Activated CD8-positive, alpha-beta memory T cell treated with anti-CD3 and anti-CD28 coated beads for 1 hour (primary cell): ENCODE measurements at regions not wholly inside any gene's neighbourhood (a gene's known extent, or its start where the extent isn't known, plus 50 kb on each side); places are given as distances from the start of the nearest gene placed in this dataset.

ENCODE experiments used
- DNase-seq, 2 donors: peaks; one replicate each; pipeline ENCODE4 v3.0.0-alpha.2; 2020; ENCODE audit warnings: low read depth in 1 of 2; ENCODE audit errors: extremely low read depth in 1 of 2

DNA sequence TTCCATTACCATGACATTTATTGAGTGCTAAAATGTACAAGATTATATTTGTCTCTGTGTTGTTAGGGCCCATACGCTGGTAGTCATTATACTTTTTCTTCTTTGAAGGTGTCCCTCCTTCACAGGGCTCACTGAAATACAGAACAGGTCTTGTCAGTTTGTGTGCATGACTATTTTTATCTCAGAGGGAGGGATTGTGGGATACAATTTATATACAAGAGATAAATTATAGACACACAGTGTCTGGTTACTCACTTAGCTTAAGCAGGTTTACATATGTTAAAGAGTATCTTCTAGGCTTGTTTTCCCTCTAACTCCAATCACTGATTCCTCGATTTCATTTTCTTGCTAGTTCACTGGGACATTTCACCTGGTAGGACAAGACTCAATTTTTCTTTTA is 143.3 kb upstream of the GUCY1A1 start:
- no peak for DNase-seq

DNA sequence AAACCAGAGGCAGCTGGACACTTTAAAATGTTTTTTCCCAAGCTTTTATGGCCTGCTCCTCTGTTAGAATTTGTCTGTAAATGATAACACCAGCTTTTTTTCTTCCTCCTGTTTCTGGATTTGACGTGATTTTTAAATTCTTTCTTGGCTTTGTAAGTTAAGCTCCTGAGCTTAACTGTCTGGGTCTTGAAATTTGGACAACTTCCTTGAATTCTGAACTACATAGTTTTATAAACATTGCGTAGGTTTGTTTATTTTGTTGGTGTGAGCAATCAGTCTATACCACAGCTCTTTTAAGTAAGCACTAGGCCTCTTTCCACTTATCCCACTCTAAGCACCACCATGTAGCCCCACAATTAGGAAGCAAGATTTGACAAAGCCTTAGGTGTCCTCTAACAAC is 144.4 kb upstream of the GUCY1A1 start:
- no peak for DNase-seq

DNA sequence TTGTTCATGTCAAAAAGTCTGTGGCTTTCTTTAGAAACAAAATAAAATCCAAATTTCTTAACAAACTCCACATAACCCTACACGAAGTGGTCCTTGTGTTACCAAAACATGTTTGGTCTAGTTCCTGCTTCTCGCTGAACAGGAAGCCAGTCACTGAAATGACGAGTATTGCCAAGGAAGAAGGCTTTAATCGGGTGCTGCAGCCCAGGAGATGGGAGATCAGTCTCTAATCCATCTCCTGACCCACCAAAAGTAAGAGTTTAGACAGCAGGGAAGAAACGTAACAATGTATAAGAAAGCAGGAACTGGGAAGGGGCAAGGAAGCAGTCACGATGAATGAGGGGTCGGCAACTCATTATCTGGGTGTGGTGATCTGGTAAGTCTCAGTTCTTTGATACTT is 144.6 kb upstream of the MAP9 start:
- no peak for DNase-seq

DNA sequence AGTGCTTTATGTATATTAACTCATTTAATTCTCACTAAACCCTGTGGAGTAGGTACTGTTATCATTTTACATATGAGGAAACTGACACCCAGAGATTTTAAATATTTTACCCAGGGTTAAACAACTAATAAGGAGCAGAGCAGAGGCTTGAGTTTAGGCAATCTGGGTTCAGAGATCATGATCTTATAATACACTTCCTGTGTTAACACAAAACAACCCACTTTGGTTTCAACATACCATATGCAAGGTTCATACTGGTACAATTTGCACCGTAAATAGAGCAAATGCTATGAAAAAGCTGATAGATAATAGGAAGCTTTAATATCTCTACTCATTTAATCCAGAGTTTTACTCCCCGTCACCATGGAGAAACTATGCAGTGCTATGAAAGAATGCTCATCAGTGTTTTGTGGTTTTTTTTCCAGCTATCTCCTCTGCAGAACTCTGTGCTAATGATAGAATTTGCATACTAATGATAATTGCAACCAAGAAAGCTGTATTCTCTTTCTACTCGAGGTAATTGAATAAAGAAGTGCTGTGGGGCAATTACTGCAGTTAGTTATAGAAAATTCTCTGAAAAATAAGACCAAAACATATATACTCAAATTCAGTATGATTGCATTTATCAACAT is 138.8 kb upstream of the MAP9 start:
- DNase-seq: no peak

DNA sequence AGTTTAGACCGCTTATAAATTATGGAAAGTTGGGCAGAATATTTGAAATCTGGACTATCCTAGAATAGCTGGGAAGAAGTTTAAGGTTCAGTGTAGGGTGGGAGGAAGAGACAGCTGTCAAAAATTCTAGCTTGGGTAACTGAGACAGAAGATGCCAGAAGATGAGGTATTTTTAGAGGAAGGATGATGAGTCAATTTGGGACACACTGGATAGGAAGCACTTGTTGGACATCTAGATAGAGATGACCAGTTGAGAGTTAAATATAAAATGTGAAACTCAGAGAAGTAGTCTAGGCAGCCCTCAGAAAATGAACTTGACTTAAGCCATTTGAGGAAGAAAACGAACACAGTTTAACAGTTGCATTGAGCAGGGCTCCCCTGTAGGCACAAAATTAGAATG is 137.9 kb upstream of the MAP9 start:
- DNase-seq: no peak

DNA sequence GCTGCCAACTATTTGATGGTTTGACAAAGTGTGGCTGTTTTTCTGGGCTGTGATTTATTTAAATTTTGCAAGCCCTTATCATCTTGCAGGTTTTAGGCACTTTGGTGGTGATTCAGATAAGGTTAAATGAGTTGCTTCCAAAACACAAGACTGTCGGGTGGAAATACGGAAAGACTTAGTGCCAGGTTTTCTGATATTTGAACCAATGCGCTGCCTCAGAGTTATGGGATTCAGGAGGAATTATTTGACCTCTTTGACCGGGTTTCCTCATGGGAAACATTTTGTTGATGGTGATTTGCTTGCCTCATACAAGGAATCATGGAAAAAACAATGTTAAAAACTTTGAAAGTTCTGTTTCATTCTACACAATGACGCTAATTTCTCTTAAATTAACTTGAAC is 136.1 kb upstream of the MAP9 start:
- no peak for DNase-seq

DNA sequence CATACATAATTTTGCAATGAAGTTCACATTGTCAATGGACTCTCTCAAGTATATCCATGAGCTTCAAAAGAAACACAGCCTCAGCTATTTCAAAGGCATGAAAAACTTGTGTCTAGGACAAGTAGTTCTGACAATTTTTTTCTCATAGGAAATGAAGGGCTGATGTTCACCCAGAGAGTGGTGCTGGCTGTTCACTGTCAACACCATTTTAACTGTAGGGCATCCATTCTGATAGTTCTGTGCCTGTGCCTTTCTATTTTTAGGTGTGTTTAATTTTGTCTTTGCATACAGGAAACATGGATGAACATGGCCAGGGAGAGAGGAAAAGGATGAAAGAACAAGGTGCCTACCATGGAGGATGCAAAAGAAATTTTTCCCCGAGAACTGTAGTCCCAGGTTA is 135.3 kb upstream of the MAP9 start:
- no peak for DNase-seq

DNA sequence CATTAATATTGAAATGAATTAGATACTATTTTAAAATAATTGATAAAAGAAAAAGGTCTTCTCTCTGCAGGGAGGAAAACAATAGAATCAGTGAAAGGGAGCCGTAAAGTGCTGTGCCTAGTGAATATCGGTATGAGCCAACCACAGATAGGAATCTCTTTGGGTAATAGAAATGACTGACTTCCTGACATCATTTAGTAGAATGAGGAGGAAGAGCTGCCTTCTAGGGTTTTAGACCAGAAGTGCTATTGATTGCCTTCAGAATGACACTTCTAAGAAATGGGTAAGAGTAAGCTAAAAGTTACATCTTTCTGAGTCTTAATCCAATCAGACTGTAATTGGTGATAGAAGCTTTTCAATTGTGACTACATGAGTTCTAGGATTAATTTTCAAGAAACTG is 134.0 kb upstream of the MAP9 start:
- no peak for DNase-seq

DNA sequence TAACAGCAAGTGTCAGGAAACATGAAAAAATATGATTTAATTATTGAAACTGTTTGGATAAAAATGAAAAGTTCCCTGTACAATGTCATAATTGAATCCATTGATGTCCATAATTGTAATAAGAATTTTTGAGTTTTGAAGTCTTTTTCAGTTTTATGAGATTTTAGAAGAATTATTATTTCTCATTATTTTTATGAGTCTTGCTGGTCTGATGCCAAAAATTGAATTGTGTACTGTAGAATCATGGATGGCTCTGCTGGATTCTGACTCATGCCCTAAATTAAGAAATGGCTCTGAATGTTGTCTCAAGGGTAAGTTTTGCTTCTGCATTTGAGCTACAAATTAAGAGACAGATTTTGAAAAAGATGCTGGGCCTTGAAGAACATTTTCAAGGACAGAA is 132.8 kb upstream of the MAP9 start:
- DNase-seq: no peak

DNA sequence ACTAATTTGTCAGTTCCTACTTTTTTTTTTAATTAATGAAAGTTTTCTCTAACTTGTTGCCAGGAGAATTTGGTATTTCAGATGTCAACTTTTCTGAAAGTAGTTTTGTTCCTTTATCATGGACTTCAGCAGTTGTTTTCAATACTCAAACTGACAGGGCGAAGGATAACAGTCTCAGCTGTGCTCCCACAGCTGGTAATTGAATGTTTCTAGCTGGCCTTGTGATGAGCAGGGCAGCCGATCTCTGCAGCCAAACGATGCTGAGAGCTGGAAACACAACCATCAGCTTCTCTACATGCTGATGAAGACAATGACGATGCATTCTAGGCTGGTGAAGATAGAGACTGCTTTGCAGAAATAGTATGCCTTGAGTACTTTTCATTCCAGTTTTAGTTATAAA is 130.0 kb upstream of the MAP9 start:
- DNase-seq: no peak

DNA sequence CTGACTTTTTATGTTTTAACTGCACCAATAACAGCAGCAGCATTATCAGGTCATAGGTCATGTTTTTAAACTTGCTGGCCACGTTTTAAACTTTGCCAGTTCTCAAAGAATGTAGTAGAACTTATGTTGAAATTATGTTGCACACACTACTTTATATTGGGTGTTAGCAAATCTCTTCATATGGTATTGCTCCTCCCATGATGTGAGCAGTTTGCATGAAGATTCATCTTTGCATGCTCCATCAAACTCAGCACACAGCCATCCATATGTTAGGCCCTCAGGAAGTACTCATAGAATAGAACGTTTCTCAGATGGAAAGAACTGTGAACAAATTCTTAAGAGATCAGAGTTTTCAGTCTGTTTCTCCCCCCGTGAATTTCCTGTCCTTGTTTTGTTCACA is 128.6 kb upstream of the MAP9 start:
- no peak for DNase-seq

DNA sequence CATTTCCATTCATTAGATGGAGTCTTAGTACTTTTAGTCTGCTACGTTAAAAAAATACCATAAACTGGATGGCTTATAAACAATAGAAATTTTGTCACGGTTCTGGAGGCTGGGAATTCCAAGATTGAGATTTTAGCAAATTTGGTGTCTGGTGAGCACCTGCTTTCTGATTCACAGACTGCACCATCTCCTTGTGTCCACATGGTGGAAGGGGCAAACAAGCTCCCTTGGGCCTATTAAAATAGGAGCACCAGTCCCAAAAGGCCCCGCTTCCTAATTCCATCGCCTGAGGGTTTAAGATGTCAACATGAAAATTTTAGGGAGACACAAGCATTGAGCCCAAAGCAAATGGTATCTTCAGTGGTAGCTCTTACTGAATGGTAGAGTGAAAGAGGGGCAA is 120.5 kb upstream of the MAP9 start:
- DNase-seq: no peak

DNA sequence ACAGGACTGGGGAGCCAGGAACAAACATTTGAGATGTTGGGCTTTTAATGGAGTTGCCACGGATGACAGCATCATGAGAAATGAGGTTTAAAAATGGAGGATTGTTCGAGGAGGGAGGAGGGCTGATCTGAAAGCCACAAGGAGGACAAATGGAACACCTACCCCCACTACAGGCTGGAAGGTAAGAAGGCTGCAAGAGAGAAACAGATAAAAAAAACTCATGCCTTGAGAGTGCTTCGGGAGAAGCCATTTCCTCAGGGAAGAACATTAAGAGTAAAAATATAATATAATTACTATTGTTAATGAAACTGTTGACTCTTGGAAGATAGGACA is 119.5 kb upstream of the MAP9 start:
- no peak for DNase-seq

DNA sequence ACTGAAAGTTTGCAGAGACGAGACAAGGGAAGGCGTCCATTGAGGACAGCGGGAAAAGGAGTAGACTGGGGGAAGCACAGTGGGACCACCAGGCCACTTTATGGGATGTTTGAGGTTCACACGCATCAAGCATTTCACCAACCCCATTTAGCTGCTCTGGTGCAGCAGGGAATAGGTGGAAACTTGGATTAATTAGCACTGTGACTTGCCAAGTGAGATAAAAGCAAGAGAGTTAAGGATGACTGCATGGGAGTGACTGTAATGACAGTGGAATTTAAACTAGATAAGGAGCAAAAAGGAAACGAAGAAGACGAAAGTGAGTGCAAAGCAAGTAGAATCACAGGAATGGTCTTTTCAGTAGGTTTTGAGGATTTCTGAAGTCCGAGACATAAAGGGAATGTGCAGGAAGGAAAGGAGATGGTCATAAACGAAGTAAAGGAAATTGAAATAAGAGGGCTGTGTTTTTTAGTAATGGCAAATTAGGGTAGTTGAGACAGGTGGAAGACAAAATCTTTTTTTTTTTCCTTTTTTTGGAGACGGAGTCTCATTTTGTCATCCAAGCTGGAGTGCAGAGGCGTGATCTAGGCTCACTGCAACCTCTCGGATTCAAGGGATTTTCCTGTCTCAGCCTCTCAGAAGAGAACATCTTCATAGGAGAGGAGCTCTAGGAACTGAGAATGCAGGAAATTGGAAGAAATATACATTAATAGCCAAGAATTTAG is 119.0 kb upstream of the MAP9 start:
- no peak for DNase-seq

DNA sequence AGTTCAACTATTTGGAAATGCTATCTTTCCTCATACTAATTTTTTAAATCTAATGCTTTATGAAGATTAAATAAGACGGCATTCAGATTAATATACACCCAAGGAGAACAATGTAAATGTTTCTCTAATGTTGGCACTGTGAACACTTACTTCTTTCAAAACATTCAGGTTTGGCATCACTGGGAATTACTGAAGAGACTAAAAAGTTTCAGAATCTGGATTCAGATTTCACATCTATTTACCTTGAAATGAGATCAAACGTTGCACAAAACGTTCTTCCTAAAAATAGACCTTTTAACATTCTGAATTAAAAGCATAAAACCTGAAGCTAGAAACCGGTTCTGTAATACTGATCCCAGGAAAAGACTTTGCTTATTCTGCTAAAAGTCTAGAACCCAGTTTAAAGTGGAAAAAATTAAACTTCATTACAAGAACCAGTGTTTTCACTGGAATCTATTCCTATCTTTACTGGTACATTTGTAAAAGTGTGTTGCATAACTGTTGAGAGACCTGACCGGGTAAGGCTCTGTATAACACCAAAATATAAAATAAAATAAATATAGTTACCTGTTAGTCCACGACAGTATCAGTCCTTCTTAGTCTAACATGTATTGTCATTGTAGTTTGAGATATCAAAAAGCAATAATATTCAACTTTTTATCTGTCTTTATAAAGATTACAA is 117.4 kb upstream of the MAP9 start:
- DNase-seq: no peak

DNA sequence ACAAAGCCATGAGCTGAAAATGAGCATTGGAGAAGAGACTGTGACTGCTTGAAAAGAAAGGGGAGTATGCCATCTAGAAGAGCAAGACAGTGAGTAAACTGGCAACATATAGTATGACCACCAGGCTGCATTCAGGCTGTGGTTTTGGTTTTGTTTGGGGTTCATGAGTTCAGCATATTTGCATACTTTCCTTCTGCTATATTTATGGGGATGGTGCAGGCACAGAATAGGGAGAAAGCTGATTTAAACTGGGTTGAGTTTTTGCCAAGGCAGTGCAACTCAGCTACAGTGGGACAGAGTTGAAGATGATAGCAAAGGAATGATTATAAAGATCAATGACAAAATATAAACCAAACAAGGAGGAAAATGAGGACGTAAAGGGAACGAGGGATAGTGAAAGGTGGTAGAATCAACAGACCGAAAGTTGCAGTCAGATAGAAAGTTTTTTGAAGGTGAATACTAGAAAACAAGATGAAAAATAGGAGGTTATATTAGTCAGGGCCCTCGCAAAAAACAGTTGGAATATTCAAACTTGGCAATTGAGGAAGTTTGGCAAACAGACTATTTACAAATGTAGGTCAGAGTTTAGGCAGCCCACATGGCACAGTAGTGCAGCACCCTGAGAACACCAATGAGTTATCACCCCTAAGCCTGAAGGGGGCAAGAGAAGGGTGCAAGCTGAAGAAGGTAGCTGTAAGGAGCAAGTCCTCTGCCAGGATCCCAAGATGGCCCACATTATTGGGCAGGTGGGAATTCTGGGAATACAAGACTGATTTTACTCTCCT is 114.8 kb upstream of the MAP9 start:
- no peak for DNase-seq

DNA sequence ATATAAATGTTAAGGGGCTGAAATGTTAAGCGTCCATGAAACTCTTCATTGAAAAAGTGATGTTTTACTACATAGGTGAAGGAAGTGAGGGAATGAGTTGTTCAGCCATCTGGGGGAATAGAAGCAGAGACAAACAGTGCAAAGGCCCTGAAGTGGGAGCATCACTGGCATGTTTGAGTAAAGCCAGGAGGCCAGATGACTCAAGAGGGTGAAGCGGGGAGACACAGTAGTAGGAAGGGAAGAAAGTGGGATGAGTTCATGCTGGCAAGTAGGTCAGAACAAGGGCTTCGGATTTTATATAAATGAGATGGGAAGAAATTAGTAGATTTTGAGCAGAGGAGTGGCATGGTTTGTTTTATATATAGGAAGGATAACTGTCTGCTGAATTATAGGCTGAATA is 112.5 kb upstream of the MAP9 start:
- DNase-seq: no peak

DNA sequence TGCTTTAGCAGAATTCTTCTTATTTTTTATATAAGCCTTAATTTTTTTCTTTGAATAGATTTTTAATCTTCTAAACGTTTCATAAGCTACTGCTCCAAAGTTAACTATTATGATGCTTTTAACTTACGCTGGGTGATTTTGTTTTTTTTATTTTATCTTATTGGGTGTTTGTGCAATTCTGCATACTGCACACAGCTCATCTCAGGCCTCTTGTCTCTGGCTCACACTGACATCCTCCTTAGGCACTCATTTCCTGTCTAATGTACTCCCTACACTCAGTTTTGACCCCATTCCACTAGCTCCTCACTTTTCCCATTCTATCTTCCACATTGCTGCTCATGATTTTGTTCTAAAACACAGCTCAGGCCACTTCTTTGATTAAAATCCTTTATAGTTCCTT is 111.9 kb upstream of the MAP9 start:
- no peak for DNase-seq

DNA sequence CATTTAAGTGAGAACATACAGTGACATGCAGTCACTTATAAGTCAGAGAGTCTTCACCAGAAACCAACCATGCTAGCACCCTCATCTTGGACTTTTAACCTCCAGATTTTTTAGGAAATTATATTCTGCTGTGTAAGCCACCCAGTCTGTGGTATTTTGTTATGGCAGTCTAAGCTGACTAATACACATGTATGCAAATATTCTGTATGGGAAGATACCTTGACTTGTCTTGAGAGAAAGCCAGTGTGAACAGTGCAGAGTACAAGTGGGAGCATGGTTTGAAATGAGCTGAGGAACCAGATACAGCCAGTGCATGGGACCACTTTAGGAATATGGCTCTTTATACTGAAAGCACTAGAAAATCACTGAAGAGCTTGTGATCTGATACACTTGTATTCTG is 110.4 kb upstream of the MAP9 start:
- no peak for DNase-seq

DNA sequence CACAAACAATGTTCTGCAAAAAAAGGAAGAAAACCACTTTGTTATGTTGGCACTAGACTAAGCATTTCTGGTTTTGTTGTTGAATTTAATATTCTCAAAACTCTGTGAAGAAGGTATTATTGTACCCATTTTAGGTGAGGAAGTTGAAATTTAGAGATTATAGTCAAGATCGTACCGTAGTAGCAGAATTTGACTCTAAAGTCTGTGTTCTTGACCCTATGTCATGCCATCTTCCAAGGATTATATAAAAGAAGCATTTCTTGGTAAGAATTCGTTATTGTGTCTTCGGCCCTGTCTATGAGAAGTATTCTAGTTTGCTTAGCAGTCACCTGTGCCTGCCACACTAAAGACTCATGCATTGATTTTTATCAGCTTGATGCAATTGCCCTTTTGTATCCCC is 104.4 kb upstream of the MAP9 start:
- no peak for DNase-seq

DNA sequence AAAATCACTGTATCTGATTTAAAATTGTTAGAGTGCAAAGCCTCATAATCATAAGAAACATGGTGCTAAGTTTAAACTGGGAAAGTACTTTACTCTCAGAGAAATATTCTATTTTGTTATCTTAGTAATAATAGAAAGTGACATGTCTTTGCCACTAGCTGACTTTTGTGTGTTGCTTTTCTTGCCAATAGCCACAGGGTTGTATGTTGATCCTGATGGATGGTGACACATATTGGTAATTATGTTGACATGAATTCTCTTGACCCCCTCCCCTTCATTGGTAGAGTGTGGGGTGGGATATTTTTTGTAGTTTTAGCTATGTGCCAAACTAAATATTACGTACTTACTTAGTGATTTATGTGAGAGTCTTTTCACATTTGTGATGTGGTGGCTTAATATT is 103.1 kb upstream of the MAP9 start:
- DNase-seq: no peak

DNA sequence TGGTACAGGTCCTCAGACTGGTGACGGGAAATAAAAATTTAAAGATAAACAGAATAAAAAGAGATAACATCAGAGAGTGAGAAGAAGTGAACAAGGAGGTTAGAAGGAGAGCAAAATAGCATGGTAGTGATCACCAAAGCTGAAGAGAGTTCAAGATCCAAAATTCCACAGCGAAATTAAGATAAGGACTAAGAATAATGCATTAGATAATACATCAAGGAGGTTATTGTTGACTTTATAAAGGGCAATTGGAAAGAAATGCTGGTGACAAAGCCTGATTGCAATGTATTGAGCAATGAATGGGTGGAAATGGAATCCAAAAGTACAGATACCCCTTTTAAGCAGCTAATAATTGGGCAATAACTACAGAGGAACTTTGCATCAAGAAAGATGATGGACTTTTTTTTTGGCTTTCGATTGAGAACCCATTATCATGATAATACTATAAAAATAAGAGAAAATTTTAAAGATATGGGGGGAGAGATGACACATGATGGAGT is 101.6 kb upstream of the MAP9 start:
- no peak for DNase-seq
